K562 (cell line): ENCODE measurements at regions not wholly inside any gene's neighbourhood (a gene's known extent, or its start where the extent isn't known, plus 50 kb on each side); places are given as distances from the start of the nearest gene placed in this dataset.

Source experiments
- ATAC-seq: fragments of 200-7000 bp; cut with Tn5 transposase; 3 replicates; pipeline ENCODE4 v1.9.1; 2020; ENCODE audit warnings: moderate library complexity
- BruUV-seq: library from RNA; stranded (reverse); fragments of 400-500 nt; replicated peaks from 2 replicates; lab custom pipeline; 2021; lab: Mats Ljungman, UMichigan
- CTCF ChIA-PET: fragments of 300-600 bp; formaldehyde crosslinking; extraction: SDS; loops from one replicate; lab custom pipeline; 2021; ENCODE audit warnings: low intra/inter-chr PET ratio; lab: Yijun Ruan, JAX
- POLR2A ChIA-PET: fragments of 300-600, 350-650 bp; sonication (Branson Sonifier 250); formaldehyde crosslinking; extraction: SDS; loops from one replicate; lab custom pipeline; 2021; ENCODE audit warnings: antibody characterized with exemption, inconsistent platforms; lab: Yijun Ruan, JAX
- DNase-seq, 4 experiments: peaks; one replicate each; pipeline versions ENCODE4 v3.0.0 to v3.0.0-alpha.2; 2011 to 2018; ENCODE audit warnings: low spot score in 3 of 4, mixed read lengths in 3 of 4; ENCODE audit errors: extremely low read depth in 1 of 4
- FAIRE-seq: peaks from 2 replicates; lab custom pipeline; 2011; peaks lifted over from hg19 to GRCh38; lab: Jason Lieb, UNC
- H2AFZ ChIP-seq: 2 replicates; pipeline ENCODE4 v1.6.0; 2011; ENCODE audit warnings: low read depth, low read length, control low read depth, inconsistent platforms
- H3K27ac ChIP-seq: fragments of 200-600 bp; 3 replicates; pipeline ENCODE4 v1.8.0; 2011; ENCODE audit warnings: low read depth, mild to moderate bottlenecking, control low read depth, inconsistent platforms, low read length, moderate library complexity, mixed read lengths; ENCODE audit errors: extremely low read depth
- H3K27me3 ChIP-seq, 2 experiments: fragments of 300-600 bp in 1 of 2; 2 replicates in 1 of 2; 3 replicates in 1 of 2; pipeline versions ENCODE4 v1.6.0 to v1.8.0; 2011; ENCODE audit warnings: inconsistent platforms in 2 of 2, low read length in 2 of 2, mild to moderate bottlenecking in 1 of 2, mixed read lengths in 1 of 2, moderate library complexity in 1 of 2; ENCODE audit not compliant: control insufficient read depth in 2 of 2, insufficient read depth in 2 of 2
- H3K36me3 ChIP-seq: fragments of 300-600 bp; 3 replicates; pipeline ENCODE4 v1.8.0; 2011; ENCODE audit warnings: mild to moderate bottlenecking, low read length, inconsistent platforms; ENCODE audit not compliant: control insufficient read depth, insufficient read depth
- H3K4me1 ChIP-seq, 2 experiments: fragments of 200-600 bp in 1 of 2; replicated peaks in 1 of 2; 2 replicates in 1 of 2; 3 replicates in 1 of 2; pipeline versions ENCODE4 v1.5.1 to v1.8.0; 2011; ENCODE audit warnings: inconsistent platforms in 2 of 2, low read length in 2 of 2, mild to moderate bottlenecking in 1 of 2, mixed read lengths in 1 of 2, moderate library complexity in 1 of 2; ENCODE audit not compliant: control insufficient read depth in 2 of 2, insufficient read depth in 2 of 2
- H3K4me2 ChIP-seq: 2 replicates; pipeline ENCODE4 v1.6.1; 2011; ENCODE audit warnings: low read length, control low read depth, inconsistent platforms, mixed read lengths; ENCODE audit not compliant: insufficient read depth
- H3K4me3 ChIP-seq: fragments of 200-600 bp; sonication (generic), shearing (Covaris generic); 2 replicates; pipeline ENCODE4 v1.5.1; 2016; ENCODE audit warnings: control low read depth, inconsistent platforms
- H3K79me2 ChIP-seq: fragments of 200-600 bp; 3 replicates; pipeline ENCODE4 v1.8.0; 2011; ENCODE audit warnings: low read length, inconsistent platforms; ENCODE audit not compliant: control insufficient read depth, insufficient read depth
- H3K9ac ChIP-seq, 2 experiments: 2 replicates each; pipeline versions ENCODE4 v1.6.0 to v1.6.1; 2011; ENCODE audit warnings: low read depth in 2 of 2, low read length in 2 of 2, control low read depth in 1 of 2, inconsistent platforms in 1 of 2, mild to moderate bottlenecking in 1 of 2, mixed read lengths in 1 of 2; ENCODE audit not compliant: insufficient read depth in 1 of 2
- H3K9me1 ChIP-seq: one replicate; pipeline ENCODE4 v1.6.0; 2011; ENCODE audit warnings: inconsistent platforms, mild to moderate bottlenecking, low read length, moderate library complexity; ENCODE audit not compliant: control insufficient read depth, insufficient read depth
- H3K9me3 ChIP-seq: replicated peaks from 2 replicates; pipeline ENCODE4 v1.5.1; 2011; ENCODE audit warnings: low read depth, low read length, inconsistent platforms; ENCODE audit not compliant: control insufficient read depth, insufficient read depth
- H4K20me1 ChIP-seq: replicated peaks from 2 replicates; pipeline ENCODE4 v1.6.1; 2011; ENCODE audit warnings: low read length, inconsistent platforms, mixed read lengths; ENCODE audit not compliant: control insufficient read depth, insufficient read depth
- CBX1 ChIP-seq: sonication (generic); IDR thresholded peaks from 2 replicates; pipeline ENCODE4 v1.6.1; 2016; ENCODE audit warnings: antibody characterized with exemption, low read depth, mild to moderate bottlenecking
- CHD2 ChIP-seq: IDR thresholded peaks from 2 replicates; pipeline ENCODE4 v1.6.1; 2011; ENCODE audit warnings: low read depth, low read length
- DPF2 ChIP-seq: fragments of 450-650 bp; IDR thresholded peaks from 2 replicates; pipeline ENCODE4 v1.6.1; 2016
- ETV5 ChIP-seq: sonication (generic); formaldehyde crosslinking; IDR thresholded peaks from 2 replicates; pipeline ENCODE4 v1.4.0; 2020; ENCODE audit warnings: low read depth, mild to moderate bottlenecking, missing genetic modification reagents
- FOXK1 ChIP-seq: sonication (generic); formaldehyde crosslinking; IDR thresholded peaks from 2 replicates; pipeline ENCODE4 v1.8.0; 2022; ENCODE audit warnings: missing genetic modification reagents, mild to moderate bottlenecking, borderline replicate concordance
- ILK ChIP-seq: fragments of 450-650 bp; IDR thresholded peaks from 2 replicates; pipeline ENCODE4 v1.6.1; 2016; ENCODE audit warnings: missing genetic modification characterization, low read depth, mild to moderate bottlenecking, missing compliant biosample characterization, moderate library complexity, borderline replicate concordance
- MTA1 ChIP-seq: fragments of 450-650 bp; IDR thresholded peaks from 2 replicates; pipeline ENCODE4 v1.6.1; 2017; ENCODE audit warnings: borderline replicate concordance
- MYC ChIP-seq, 2 experiments: fragments of 250-450 bp in 1 of 2; sonication (Bioruptor Pico) in 1 of 2; IDR thresholded peaks; 2 replicates each; pipeline versions ENCODE4 v1.5.1 to v1.6.1; 2012 to 2021; ENCODE audit warnings: low read depth in 2 of 2, borderline replicate concordance in 1 of 2, improper control_type of control experiment in 1 of 2, low read length in 1 of 2, mild to moderate bottlenecking in 1 of 2, moderate library complexity in 1 of 2
- RREB1 ChIP-seq: fragments of 250-450 bp; sonication (Bioruptor Pico); IDR thresholded peaks from 2 replicates; pipeline ENCODE4 v1.4.0; 2020
- SMARCA5 ChIP-seq: fragments of 450-650 bp; IDR thresholded peaks from 2 replicates; pipeline ENCODE4 v1.6.1; 2016
- ZNF124 ChIP-seq: sonication (generic); formaldehyde crosslinking; IDR thresholded peaks from 2 replicates; pipeline ENCODE4 v1.8.1; 2022; ENCODE audit warnings: missing genetic modification reagents
- ZNF217 ChIP-seq: sonication (generic); formaldehyde crosslinking; IDR thresholded peaks from 2 replicates; pipeline ENCODE4 v1.8.0; 2022; ENCODE audit warnings: mild to moderate bottlenecking, missing genetic modification reagents
- ZNF277 ChIP-seq: fragments of 250-450 bp; sonication (Bioruptor Pico); IDR thresholded peaks from 2 replicates; pipeline ENCODE4 v1.8.0; 2022; ENCODE audit warnings: inconsistent platforms, mild to moderate bottlenecking, moderate library complexity, borderline replicate concordance
- ZNF583 ChIP-seq: fragments of 250-450 bp; sonication (Bioruptor Pico); IDR thresholded peaks from 2 replicates; pipeline ENCODE4 v1.4.0; 2020
- WGBS: fragments of 100-300 bp; shearing (Covaris generic); methylation state at CpG from one replicate; pipeline ENCODE4 v1.1.6; 2016; ENCODE audit warnings: low coverage, mixed read lengths; ENCODE audit not compliant: insufficient coverage; ENCODE audit errors: missing lambda C conversion rate; 5-methylcytosine and 5-hydroxymethylcytosine counted together
- in situ Hi-C: fragments of 300-500 bp; cut with MboI; formaldehyde crosslinking; loops from 4 replicates; pipeline ENCODE4 v1.15.0; 2018; ENCODE audit warnings: inconsistent platforms, mixed read lengths
- intact Hi-C: fragments of 100-400 bp; cut with micrococcal nuclease; formaldehyde crosslinking; loops from 2 replicates; pipeline ENCODE4 v1.14.2; 2022
- TF ChIP-seq, protein P1 (sequence below): sonication (generic); IDR thresholded peaks from 2 replicates; pipeline ENCODE4 v1.6.1; 2016

DNA sequence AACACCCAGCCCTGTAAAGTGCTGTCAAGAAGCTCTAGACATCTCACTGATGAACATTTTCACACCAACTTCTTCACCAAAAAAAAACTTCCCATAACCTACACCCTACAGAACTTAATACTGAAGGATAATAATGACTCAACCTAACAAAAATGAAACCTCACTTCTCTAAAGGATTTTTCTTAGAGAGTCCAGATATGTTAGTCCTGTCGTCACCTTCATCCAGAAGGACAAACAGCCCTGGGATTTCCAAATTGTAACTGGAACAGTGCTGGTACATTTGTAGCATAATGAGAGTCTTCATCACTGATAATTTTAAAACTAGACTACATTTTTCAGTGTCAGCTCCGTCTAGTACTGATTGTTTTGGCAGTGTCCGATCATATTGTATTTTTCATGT is 528.6 kb upstream of the CELF2 start:
- no peaks in the 10 kb centered on the region for H3K79me2 ChIP-seq
- no peaks in the 10 kb centered on the region for H3K27me3 ChIP-seq
- intact Hi-C loops (no loop called here), in situ Hi-C loops (no loop called here)
- H3K36me3 ChIP-seq, result no peaks in the 10 kb centered on the region
- TF ChIP-seq, protein P1, sequence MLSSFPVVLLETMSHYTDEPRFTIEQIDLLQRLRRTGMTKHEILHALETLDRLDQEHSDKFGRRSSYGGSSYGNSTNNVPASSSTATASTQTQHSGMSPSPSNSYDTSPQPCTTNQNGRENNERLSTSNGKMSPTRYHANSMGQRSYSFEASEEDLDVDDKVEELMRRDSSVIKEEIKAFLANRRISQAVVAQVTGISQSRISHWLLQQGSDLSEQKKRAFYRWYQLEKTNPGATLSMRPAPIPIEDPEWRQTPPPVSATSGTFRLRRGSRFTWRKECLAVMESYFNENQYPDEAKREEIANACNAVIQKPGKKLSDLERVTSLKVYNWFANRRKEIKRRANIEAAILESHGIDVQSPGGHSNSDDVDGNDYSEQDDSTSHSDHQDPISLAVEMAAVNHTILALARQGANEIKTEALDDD, result no peak
- TF ChIP-seq CHD2 (no peak), ETV5 (no peak), ZNF583 (no peak), CBX1 (no peak), SMARCA5 (no peak), MTA1 (no peak), ZNF277 (CRISPR knock-in tag) (no peak), ZNF124 (CRISPR knock-in tag) (no peak), DPF2 (no peak), MYC (IDR thresholded peaks at IDR 0.05; ENCODE audit: low read depth, low read length) (no peak), MYC (CRISPR knock-in tag; IDR thresholded peaks at IDR 0.05; ENCODE audit: borderline replicate concordance, low read depth) (no peak), ZNF217 (CRISPR knock-in tag) (no peak), FOXK1 (CRISPR knock-in tag) (no peak), ILK (tag) (no peak), RREB1 (CRISPR knock-in tag) (no peak)
- POLR2A ChIA-PET, result no interaction called here
- FAIRE-seq (no peak), DNase-seq (no peak), ATAC-seq (no peak)
- 0% methylated on average over 3 of the region's 3 CpGs for WGBS
- H3K4me1 ChIP-seq, result no peaks in the 10 kb centered on the region
- no peak overlapping the region for H2AFZ ChIP-seq
- CTCF ChIA-PET, result no interaction called here
- no peak overlapping the region for H3K4me2 ChIP-seq
- H3K9me1 ChIP-seq, result no peaks in the 10 kb centered on the region
- no peak overlapping the region for H3K27ac ChIP-seq
- H3K9me3 ChIP-seq, result no peaks in the 10 kb centered on the region
- no TSS peak for BruUV-seq
- no peaks in the 10 kb centered on the region for H4K20me1 ChIP-seq
- H3K4me3 ChIP-seq, result no peak overlapping the region
- no peak overlapping the region for H3K9ac ChIP-seq
